ENCODE measurements at regions not wholly inside any gene's neighbourhood (a gene's known extent, or its start where the extent isn't known, plus 50 kb on each side); places are given as distances from the start of the nearest gene placed in this dataset.
A peak's percentile ranks its signal among the peaks of the same experiment; 100 is the strongest.
"Not testable (repeated sequence)": the region's sequence is repeated elsewhere in the genome, so short reads cannot be mapped to it uniquely, and the experiment has no call there.

GRCh38 chr5:50898966-50899365 is 232.5 kb downstream of the PARP8 start:
- no peak for DNase-seq

- DNase-seq: no peak
These were observed 234.6 kb downstream of the PARP8 start for GRCh38 chr5:50900952-50901510.

- no peak for DNase-seq
These were observed 237.2 kb downstream of the PARP8 start for GRCh38 chr5:50903651-50904050.

- DNase-seq: no peak
These were observed 239.6 kb downstream of the PARP8 start for GRCh38 chr5:50905996-50906570.

- DNase-seq: not testable (repeated sequence)
These were observed 253.7 kb downstream of the PARP8 start for GRCh38 chr5:50920160-50920559.

- no peak for DNase-seq
These were observed 255.1 kb downstream of the PARP8 start for GRCh38 chr5:50921366-50922133.

GRCh38 chr5:50922134-50922941 is 255.9 kb downstream of the PARP8 start:
- DNase-seq: peak; percentile 1

GRCh38 chr5:50922942-50923767 is 256.7 kb downstream of the PARP8 start:
- no peak for DNase-seq

- no peak for DNase-seq
These were observed 257.5 kb downstream of the PARP8 start for GRCh38 chr5:50923768-50924494.

GRCh38 chr5:50927953-50928352 is 261.5 kb downstream of the PARP8 start:
- DNase-seq: no peak

- no peak for DNase-seq
These were observed 262.7 kb downstream of the PARP8 start for GRCh38 chr5:50929174-50929573.

- DNase-seq: no peak
These were observed 267.9 kb downstream of the PARP8 start for GRCh38 chr5:50934343-50934742.

GRCh38 chr5:50945139-50945538 is 278.7 kb downstream of the PARP8 start:
- no peak for DNase-seq

- no peak for DNase-seq
These were observed 281.7 kb downstream of the PARP8 start for GRCh38 chr5:50947906-50948683.

GRCh38 chr5:50953290-50953689 is 286.9 kb downstream of the PARP8 start:
- no peak for DNase-seq

- peak; percentile 30 for DNase-seq
These were observed 292.5 kb downstream of the PARP8 start for GRCh38 chr5:50958852-50959457.

- peak; percentile 77 for DNase-seq
These were observed 296.8 kb downstream of the PARP8 start for GRCh38 chr5:50962934-50963872.

GRCh38 chr5:50963971-50964745 is 297.7 kb downstream of the PARP8 start:
- no peak for DNase-seq

Measured in activated CD4-positive, alpha-beta T cell treated with anti-CD3 and anti-CD28 coated beads, Interleukin-10, Interleukin-2, amounts not matched to agents 100 ng/mL and 50 ng/mL, durations not matched to agents 16 hours and 8 hours (primary cell).